ENCODE measurements at regions not wholly inside any gene's neighbourhood (a gene's known extent, or its start where the extent isn't known, plus 50 kb on each side); places are given as distances from the start of the nearest gene placed in this dataset.

DNA sequence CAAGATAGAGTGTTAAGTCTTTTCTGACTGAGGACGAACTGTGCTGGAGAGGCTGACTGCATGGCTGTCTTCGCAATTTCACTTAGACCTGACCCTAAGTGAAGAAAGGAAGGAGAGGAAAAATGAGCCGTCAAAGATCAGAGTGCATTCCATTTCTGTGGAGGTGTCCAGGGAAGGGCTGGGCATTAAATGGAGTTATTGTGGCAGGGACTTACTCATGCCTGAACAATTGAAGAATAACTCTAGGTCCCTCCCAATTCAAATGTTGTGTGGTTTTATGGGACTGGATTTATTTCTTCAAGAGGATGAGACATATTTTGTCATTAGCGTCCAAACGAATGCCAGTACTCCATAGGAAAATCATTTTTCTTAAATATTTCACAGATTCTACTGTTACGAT lies 187.3 kb upstream of the CFAP20DC start:
- no peaks in the 10 kb centered on the region for H3K4me1 ChIP-seq (ENCODE audit: control insufficient read depth in 4 of 4, insufficient read depth in 4 of 4, low read length in 3 of 4)
- no peak overlapping the region for H3K9ac ChIP-seq (ENCODE audit: low read depth in 1 of 2, low read length in 2 of 2)
- no peak overlapping the region for H3K4me3 ChIP-seq (ENCODE audit: low read depth in 1 of 3, low read length in 3 of 3)
- no peaks in the 10 kb centered on the region for H3K9me3 ChIP-seq (ENCODE audit: control insufficient read depth in 4 of 4, low read length in 3 of 4)
- peaks cover 0 to 3% (median 0%) of the 10 kb centered on the region in 4 donors for H3K27me3 ChIP-seq (ENCODE audit: control insufficient read depth in 4 of 4, insufficient read depth in 4 of 4, low read length in 3 of 4)
- no peaks in the 10 kb centered on the region for H3K36me3 ChIP-seq (ENCODE audit: control insufficient read depth in 4 of 4, insufficient read depth in 3 of 4, low read depth in 1 of 4, low read length in 3 of 4)
- H3K27ac ChIP-seq (ENCODE audit: low read depth in 1 of 2, low read length in 2 of 2) = no peak overlapping the region
- WGBS = 89% methylated on average over 6 of the region's 6 CpGs
- no peak for DNase-seq (ENCODE audit: low spot score)
- TF ChIP-seq, protein P1, sequence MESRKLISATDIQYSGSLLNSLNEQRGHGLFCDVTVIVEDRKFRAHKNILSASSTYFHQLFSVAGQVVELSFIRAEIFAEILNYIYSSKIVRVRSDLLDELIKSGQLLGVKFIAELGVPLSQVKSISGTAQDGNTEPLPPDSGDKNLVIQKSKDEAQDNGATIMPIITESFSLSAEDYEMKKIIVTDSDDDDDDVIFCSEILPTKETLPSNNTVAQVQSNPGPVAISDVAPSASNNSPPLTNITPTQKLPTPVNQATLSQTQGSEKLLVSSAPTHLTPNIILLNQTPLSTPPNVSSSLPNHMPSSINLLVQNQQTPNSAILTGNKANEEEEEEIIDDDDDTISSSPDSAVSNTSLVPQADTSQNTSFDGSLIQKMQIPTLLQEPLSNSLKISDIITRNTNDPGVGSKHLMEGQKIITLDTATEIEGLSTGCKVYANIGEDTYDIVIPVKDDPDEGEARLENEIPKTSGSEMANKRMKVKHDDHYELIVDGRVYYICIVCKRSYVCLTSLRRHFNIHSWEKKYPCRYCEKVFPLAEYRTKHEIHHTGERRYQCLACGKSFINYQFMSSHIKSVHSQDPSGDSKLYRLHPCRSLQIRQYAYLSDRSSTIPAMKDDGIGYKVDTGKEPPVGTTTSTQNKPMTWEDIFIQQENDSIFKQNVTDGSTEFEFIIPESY (IDR thresholded peaks at IDR 0.05) = no peak
- TF ChIP-seq FOXA2 (IDR thresholded peaks at IDR 0.05) = no peak
- TF ChIP-seq YY1 (IDR thresholded peaks at IDR 0.05) = no peak
- no peak for TF ChIP-seq HNF4A (conservative IDR thresholded peaks at IDR 0.05)
- TF ChIP-seq JUND (IDR thresholded peaks at IDR 0.05) = no peak
- TF ChIP-seq SP1 (IDR thresholded peaks at IDR 0.05) = no peak
- TF ChIP-seq HNF4G (IDR thresholded peaks at IDR 0.05) = no peak
- TF ChIP-seq, protein P2, sequence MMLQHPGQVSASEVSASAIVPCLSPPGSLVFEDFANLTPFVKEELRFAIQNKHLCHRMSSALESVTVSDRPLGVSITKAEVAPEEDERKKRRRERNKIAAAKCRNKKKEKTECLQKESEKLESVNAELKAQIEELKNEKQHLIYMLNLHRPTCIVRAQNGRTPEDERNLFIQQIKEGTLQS (IDR thresholded peaks at IDR 0.05) = no peak
- TF ChIP-seq TAF1 (conservative IDR thresholded peaks at IDR 0.05) = no peak

DNA sequence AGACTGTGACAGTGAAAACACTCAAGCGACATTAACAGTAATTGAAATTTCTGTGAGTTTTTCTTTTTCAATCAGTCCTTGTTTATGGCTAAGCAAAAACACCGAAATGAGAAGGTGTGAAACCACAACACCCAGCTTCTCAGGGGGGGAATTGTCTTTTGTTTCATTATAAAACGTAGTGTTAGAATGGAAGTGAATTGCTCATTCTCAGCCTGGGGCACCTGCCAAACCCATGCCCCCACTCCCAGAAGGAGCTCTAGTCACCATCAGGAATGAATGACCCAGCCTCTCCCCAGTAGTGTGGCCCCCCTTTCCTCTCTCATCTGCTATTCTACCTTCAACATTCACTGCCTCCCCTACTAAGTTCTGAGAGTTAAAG lies 185.8 kb upstream of the CFAP20DC start:
- H3K36me3 ChIP-seq (ENCODE audit: control insufficient read depth in 4 of 4, insufficient read depth in 3 of 4, low read depth in 1 of 4, low read length in 3 of 4) = no peaks in the 10 kb centered on the region
- H3K27ac ChIP-seq (ENCODE audit: low read depth in 1 of 2, low read length in 2 of 2) = no peak overlapping the region
- H3K9me3 ChIP-seq (ENCODE audit: control insufficient read depth in 4 of 4, low read length in 3 of 4) = no peaks in the 10 kb centered on the region
- no peak overlapping the region for H3K4me3 ChIP-seq (ENCODE audit: low read depth in 1 of 3, low read length in 3 of 3)
- TF ChIP-seq GABPA (IDR thresholded peaks at IDR 0.05 in 1 of 2, conservative IDR thresholded peaks at IDR 0.05 in 1 of 2) (no peak), TAF1 (conservative IDR thresholded peaks at IDR 0.05) (no peak), JUND (IDR thresholded peaks at IDR 0.05) (no peak), EGR1 (IDR thresholded peaks at IDR 0.05; ENCODE audit: low read depth in 2 of 2) (no peak), NR2F2 (IDR thresholded peaks at IDR 0.05) (no peak), RAD21 (IDR thresholded peaks at IDR 0.05) (no peak), YY1 (IDR thresholded peaks at IDR 0.05) (no peak), HNF4G (IDR thresholded peaks at IDR 0.05) (no peak), SP1 (IDR thresholded peaks at IDR 0.05) (no peak), FOXA2 (IDR thresholded peaks at IDR 0.05) (no peak), RXRA (IDR thresholded peaks at IDR 0.05) (no peak)
- TF ChIP-seq, protein P3, sequence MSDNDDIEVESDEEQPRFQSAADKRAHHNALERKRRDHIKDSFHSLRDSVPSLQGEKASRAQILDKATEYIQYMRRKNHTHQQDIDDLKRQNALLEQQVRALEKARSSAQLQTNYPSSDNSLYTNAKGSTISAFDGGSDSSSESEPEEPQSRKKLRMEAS (IDR thresholded peaks at IDR 0.05) = no peak
- TF ChIP-seq, protein P2 (IDR thresholded peaks at IDR 0.05) = no peak
- TF ChIP-seq, protein P4, sequence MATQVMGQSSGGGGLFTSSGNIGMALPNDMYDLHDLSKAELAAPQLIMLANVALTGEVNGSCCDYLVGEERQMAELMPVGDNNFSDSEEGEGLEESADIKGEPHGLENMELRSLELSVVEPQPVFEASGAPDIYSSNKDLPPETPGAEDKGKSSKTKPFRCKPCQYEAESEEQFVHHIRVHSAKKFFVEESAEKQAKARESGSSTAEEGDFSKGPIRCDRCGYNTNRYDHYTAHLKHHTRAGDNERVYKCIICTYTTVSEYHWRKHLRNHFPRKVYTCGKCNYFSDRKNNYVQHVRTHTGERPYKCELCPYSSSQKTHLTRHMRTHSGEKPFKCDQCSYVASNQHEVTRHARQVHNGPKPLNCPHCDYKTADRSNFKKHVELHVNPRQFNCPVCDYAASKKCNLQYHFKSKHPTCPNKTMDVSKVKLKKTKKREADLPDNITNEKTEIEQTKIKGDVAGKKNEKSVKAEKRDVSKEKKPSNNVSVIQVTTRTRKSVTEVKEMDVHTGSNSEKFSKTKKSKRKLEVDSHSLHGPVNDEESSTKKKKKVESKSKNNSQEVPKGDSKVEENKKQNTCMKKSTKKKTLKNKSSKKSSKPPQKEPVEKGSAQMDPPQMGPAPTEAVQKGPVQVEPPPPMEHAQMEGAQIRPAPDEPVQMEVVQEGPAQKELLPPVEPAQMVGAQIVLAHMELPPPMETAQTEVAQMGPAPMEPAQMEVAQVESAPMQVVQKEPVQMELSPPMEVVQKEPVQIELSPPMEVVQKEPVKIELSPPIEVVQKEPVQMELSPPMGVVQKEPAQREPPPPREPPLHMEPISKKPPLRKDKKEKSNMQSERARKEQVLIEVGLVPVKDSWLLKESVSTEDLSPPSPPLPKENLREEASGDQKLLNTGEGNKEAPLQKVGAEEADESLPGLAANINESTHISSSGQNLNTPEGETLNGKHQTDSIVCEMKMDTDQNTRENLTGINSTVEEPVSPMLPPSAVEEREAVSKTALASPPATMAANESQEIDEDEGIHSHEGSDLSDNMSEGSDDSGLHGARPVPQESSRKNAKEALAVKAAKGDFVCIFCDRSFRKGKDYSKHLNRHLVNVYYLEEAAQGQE (IDR thresholded peaks at IDR 0.05) = no peak
- TF ChIP-seq, protein P1 (IDR thresholded peaks at IDR 0.05) = no peak
- no peaks in the 10 kb centered on the region for H3K4me1 ChIP-seq (ENCODE audit: control insufficient read depth in 4 of 4, insufficient read depth in 4 of 4, low read length in 3 of 4)
- H3K9ac ChIP-seq (ENCODE audit: low read depth in 1 of 2, low read length in 2 of 2) = no peak overlapping the region
- no peak for DNase-seq (ENCODE audit: low spot score)
- WGBS = 62% methylated on average over 3 of the region's 3 CpGs
- H3K27me3 ChIP-seq (ENCODE audit: control insufficient read depth in 4 of 4, insufficient read depth in 4 of 4, low read length in 3 of 4) = peaks cover 0 to 3% (median 0%) of the 10 kb centered on the region in 4 donors
